ENCODE measurements at regions not wholly inside any gene's neighbourhood (a gene's known extent, or its start where the extent isn't known, plus 50 kb on each side); places are given as distances from the start of the nearest gene placed in this dataset.

GRCh38 chr16:11464241-11464640 lies 119.0 kb downstream of the RMI2 start:
- DNase-seq = no peak
- no peak overlapping the region for H3K27ac Mint-ChIP-seq (ENCODE audit: unreplicated experiment)
- no peaks in the 10 kb centered on the region for H3K36me3 Mint-ChIP-seq (ENCODE audit: unreplicated experiment)
- H3K4me3 Mint-ChIP-seq (ENCODE audit: unreplicated experiment) = no peak overlapping the region
- peaks cover 3% of the 10 kb centered on the region for H3K27me3 Mint-ChIP-seq (ENCODE audit: unreplicated experiment)
- no peaks in the 10 kb centered on the region for H3K9me3 Mint-ChIP-seq (ENCODE audit: unreplicated experiment)
- TF ChIP-seq CTCF (IDR thresholded peaks at IDR 0.05; ENCODE audit: partially characterized antibody, unreplicated experiment) = no peak
- H3K4me1 Mint-ChIP-seq (ENCODE audit: low read depth, unreplicated experiment) = no peaks in the 10 kb centered on the region

GRCh38 chr16:11465675-11466074 lies 120.4 kb downstream of the RMI2 start:
- no peak overlapping the region for H3K4me3 Mint-ChIP-seq (ENCODE audit: unreplicated experiment)
- H3K36me3 Mint-ChIP-seq (ENCODE audit: unreplicated experiment) = no peaks in the 10 kb centered on the region
- no peaks in the 10 kb centered on the region for H3K9me3 Mint-ChIP-seq (ENCODE audit: unreplicated experiment)
- no peak for DNase-seq
- TF ChIP-seq CTCF (IDR thresholded peaks at IDR 0.05; ENCODE audit: partially characterized antibody, unreplicated experiment) = no peak
- H3K27ac Mint-ChIP-seq (ENCODE audit: unreplicated experiment) = no peak overlapping the region
- H3K4me1 Mint-ChIP-seq (ENCODE audit: low read depth, unreplicated experiment) = no peaks in the 10 kb centered on the region
- H3K27me3 Mint-ChIP-seq (ENCODE audit: unreplicated experiment) = peaks cover 4% of the 10 kb centered on the region

GRCh38 chr16:11470676-11471415 lies 115.9 kb downstream of the LITAF start:
- no peak for DNase-seq
- no peak for TF ChIP-seq CTCF (IDR thresholded peaks at IDR 0.05; ENCODE audit: partially characterized antibody, unreplicated experiment)
- no peak overlapping the region for H3K27ac Mint-ChIP-seq (ENCODE audit: unreplicated experiment)
- H3K4me3 Mint-ChIP-seq (ENCODE audit: unreplicated experiment) = no peak overlapping the region
- no peaks in the 10 kb centered on the region for H3K9me3 Mint-ChIP-seq (ENCODE audit: unreplicated experiment)
- H3K27me3 Mint-ChIP-seq (ENCODE audit: unreplicated experiment) = peaks cover 2% of the 10 kb centered on the region
- H3K4me1 Mint-ChIP-seq (ENCODE audit: low read depth, unreplicated experiment) = no peaks in the 10 kb centered on the region
- no peaks in the 10 kb centered on the region for H3K36me3 Mint-ChIP-seq (ENCODE audit: unreplicated experiment)

- no peaks in the 10 kb centered on the region for H3K36me3 Mint-ChIP-seq (ENCODE audit: unreplicated experiment)
- no peak for TF ChIP-seq CTCF (IDR thresholded peaks at IDR 0.05; ENCODE audit: partially characterized antibody, unreplicated experiment)
- no peaks in the 10 kb centered on the region for H3K9me3 Mint-ChIP-seq (ENCODE audit: unreplicated experiment)
- peaks cover 4% of the 10 kb centered on the region for H3K27me3 Mint-ChIP-seq (ENCODE audit: unreplicated experiment)
- no peak overlapping the region for H3K27ac Mint-ChIP-seq (ENCODE audit: unreplicated experiment)
- no peak overlapping the region for H3K4me3 Mint-ChIP-seq (ENCODE audit: unreplicated experiment)
- no peak for DNase-seq
- H3K4me1 Mint-ChIP-seq (ENCODE audit: low read depth, unreplicated experiment) = no peaks in the 10 kb centered on the region
Measured at GRCh38 chr16:11471548-11471947, 115.2 kb downstream of the LITAF start.

GRCh38 chr16:11472410-11472809 lies 114.3 kb downstream of the LITAF start:
- Mint-ChIP-seq H3K36me3 (ENCODE audit: unreplicated experiment) (no peaks in the 10 kb centered on the region), H3K27me3 (ENCODE audit: unreplicated experiment) (peaks cover 4% of the 10 kb centered on the region), H3K4me3 (ENCODE audit: unreplicated experiment) (no peak overlapping the region), H3K4me1 (ENCODE audit: low read depth, unreplicated experiment) (no peaks in the 10 kb centered on the region), H3K9me3 (ENCODE audit: unreplicated experiment) (no peaks in the 10 kb centered on the region), H3K27ac (ENCODE audit: unreplicated experiment) (no peak overlapping the region)
- no peak for TF ChIP-seq CTCF (IDR thresholded peaks at IDR 0.05; ENCODE audit: partially characterized antibody, unreplicated experiment)
- DNase-seq = no peak
